Inferior parietal cortex (tissue), 1 donor: ENCODE measurements at regions not wholly inside any gene's neighbourhood (a gene's known extent, or its start where the extent isn't known, plus 50 kb on each side); places are given as distances from the start of the nearest gene placed in this dataset.

Source experiments
- DNase-seq: peaks from one replicate; pipeline ENCODE4 v3.0.0-alpha.2; 2016; ENCODE audit errors: extremely low spot score

DNA sequence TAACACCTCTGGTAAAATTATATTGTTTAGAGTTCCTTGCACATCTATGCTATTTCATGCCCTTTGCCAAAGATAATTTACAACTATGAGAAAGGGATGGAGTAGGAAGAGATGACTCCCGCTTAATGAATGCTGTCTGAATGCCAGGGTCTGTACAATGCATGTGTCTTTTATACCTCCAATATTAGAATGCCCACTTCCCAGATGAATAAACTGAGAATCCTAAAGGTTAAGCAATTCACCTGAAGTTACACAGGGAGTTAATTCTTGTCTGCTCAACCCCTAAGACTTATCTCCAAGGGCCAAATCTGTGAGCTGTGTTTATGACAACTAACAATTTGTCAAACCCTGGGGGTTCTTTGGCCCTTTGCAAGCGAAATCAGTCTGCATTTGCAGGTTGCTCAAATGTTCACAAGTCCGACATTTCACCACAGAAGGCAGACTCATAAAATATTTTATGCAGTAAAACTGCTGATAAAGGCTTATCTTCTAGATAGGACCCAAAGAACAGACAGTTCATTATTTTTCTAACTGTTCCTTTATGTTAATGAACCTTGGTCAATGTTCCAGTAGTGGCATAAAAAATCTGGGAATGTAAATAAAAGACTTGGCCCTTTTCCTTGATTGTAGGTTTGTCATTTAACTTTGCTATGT lies 50.2 kb upstream of the ATP1A1 start:
- no peak for DNase-seq
